RPMI8226 (cell line): ENCODE measurements at regions not wholly inside any gene's neighbourhood (a gene's known extent, or its start where the extent isn't known, plus 50 kb on each side); places are given as distances from the start of the nearest gene placed in this dataset.
"Not testable (repeated sequence)": the region's sequence is repeated elsewhere in the genome, so short reads cannot be mapped to it uniquely, and the experiment has no call there.

ENCODE experiments used
- DNase-seq: peaks from one replicate; pipeline ENCODE4 v3.0.0-alpha.2; 2015

- DNase-seq = no peak
Observed at GRCh38 chr2:12613137-12613835, 103.5 kb upstream of the TRIB2 start.

- DNase-seq = no peak
Observed at GRCh38 chr2:12615509-12615908, 101.2 kb upstream of the TRIB2 start.

DNA sequence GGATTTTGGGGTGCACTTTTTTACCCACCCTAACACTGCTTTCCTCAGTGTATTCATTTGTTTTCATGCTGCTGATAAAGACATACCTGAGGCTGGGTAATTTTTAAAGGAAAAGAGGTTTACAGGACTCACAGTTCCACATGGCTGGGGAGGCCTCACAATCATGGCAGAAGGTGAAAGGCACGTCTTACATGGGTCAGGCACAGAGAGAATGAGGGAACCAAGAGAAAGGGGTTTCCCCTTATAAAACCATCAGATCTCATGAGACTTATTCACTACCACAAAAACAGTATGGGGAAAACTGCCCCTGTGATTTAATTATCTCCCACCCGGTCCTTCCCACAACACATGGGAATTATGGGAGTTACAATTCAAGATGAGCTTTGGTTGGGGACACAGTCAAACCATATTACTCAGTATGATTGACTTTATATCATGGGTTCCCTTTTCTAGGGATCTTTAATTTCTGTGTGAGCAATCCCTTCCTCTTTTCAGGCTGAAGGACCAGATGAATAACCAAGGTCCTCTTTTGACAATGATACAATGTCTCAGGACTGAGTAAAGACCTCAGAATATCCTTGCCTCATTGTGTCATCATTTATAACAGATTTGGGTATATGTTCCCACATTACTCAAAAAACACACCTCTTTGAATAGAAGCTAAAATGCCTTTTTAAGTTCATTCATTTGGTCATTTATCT, 100.1 kb upstream of the TRIB2 start:
- no peak for DNase-seq

- no peak for DNase-seq
Observed at GRCh38 chr2:12617366-12617765, 99.4 kb upstream of the TRIB2 start.

- DNase-seq = no peak
Observed at GRCh38 chr2:12617853-12618252, 98.9 kb upstream of the TRIB2 start.

DNA sequence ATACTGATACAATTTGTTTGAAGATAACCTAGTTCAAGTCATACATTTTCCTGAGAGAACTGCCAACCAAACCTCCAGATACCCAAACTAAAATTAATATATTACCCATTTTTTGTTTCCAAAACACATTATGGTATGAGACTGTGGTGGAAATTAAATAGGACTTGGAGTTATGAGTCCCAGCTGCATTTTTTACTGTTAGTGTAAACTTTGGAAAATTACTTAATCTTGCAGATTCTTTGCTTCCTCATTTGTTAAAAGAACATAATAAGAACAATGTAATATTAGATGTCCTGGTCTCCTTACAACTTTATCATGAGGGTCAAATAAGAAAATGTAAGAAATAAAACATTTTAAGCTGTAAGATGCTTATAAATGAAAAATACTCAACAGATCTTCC, 98.2 kb upstream of the TRIB2 start:
- DNase-seq = no peak

DNA sequence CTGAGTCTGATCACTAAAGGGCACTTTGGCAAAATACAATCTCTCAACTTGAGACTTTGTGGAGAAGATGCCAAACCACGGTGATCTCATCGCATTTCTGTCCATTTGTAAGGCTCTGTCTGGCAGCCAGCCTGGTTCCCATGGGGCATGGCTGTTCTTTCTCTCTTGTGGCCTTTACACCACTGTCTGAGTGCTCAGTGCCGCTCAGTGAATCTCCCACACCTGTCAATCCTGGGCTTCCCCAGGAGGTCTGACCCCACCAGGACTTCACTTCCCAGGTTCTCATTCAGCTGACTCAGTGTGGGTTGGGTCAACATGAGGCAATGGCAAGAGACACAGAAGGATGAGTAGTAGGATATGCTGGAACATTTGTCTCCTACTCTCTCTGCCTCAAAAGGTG, 96.8 kb upstream of the TRIB2 start:
- DNase-seq = no peak

- no peak for DNase-seq
Observed at GRCh38 chr2:12620759-12621158, 96.0 kb upstream of the TRIB2 start.

DNA sequence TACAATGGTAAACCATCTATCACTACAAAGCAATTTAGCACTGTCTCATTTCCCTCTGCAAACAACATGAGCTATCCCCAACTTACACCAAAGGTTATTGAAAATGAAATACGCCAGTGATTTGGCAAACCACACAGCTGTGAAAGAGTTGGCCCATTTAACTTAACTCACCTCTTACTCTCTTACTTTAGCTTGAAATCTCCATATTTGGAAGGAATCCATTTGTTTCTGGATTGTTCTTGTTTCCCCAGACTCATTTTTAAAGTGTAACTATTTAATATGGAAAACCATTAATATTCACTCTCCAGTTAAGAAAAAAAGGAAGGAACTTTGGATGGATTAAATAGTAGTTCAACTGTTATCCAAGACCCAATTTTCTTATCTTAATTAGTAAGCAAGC, 93.7 kb upstream of the TRIB2 start:
- no peak for DNase-seq

DNA sequence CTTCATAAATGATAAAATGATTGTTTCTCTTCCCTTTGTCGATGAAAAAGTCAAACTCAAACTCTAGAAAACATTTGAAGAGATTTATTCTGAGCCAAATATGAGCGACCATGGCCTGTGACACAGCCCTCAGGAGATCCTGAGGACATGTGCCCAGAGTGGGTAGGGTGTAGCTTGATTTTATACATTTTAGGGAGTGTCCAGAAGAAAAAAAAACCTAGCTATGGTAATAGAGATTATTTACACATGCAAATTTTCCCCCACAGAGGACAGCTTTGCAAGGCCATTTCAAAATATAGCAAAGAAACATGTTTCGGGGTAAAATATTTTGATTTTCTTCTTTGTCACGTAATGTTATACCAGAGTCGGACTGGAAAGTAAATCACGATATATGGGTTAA, 92.4 kb upstream of the TRIB2 start:
- DNase-seq = no peak

DNA sequence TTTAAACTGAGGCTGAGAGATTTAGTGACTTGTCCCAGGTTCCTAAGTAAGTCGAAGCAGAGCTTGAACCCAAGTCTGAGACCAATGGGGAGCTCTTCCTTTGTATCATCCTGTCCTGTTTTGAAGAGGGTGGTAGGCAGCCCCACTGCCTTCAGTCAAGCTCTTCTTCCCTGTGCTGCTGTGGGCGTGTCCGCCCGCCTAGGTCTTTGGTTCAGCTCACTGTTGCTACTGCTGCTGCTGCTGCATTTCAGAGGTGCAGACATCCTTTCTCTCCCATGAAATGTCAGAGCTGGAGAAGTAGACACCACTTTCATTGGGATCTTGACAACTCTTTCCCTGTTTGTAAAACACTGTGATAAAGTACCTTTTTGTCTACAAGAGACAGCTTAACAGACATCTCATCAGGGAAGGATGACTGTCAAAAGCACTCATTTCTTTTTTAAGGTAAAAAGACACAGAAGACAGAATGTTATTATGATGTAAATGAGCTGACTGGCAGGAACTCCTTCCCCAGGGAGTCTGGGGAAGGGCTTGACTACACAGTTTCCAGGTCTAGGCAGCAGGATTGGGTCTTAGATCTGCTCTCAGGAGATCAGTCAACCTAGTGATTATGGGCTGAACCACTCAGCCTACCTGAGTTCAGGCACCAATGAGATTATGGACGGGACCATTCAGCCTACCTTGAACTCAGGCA, 91.7 kb upstream of the TRIB2 start:
- DNase-seq = no peak

- not testable (repeated sequence) for DNase-seq
Observed at GRCh38 chr2:12628541-12628940, 88.2 kb upstream of the TRIB2 start.

DNA sequence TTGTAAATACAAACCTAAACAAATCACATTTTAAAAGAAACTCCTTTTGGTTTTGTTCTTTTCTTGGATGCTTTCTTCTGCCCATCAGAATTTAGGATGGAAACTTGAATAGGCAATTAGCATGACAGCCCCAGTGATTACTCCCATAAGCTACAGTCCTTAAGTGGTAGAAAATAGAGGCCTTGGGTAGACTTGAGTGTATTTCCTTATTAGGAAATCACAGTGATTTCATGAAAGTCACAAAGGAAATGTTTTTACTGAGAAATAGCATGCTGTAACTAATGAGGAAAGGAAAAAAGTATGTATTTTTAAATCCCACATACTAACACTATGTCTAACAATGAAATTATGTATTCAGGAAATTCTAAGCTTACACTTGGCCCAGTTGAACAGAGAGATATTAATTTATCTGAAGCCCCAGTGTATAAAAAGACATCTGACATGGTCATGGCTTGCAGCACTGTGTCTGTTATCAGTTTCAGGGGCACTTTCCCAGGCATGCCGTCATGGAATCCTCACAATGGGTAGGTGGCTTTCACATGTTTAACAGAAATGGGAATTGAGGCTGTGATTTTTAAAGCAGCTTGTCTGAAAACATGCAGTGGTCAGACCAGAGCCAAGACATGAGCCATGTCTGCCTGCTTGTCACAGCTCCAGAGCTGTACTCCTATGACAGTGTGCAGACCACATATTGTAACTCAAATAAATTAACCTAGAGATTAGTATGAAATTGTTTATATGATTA, 79.7 kb upstream of the TRIB2 start:
- DNase-seq = no peak

- no peak for DNase-seq
Observed at GRCh38 chr2:12637754-12638153, 79.0 kb upstream of the TRIB2 start.

GRCh38 chr2:12641441-12641840, 75.3 kb upstream of the TRIB2 start:
- DNase-seq = no peak

DNA sequence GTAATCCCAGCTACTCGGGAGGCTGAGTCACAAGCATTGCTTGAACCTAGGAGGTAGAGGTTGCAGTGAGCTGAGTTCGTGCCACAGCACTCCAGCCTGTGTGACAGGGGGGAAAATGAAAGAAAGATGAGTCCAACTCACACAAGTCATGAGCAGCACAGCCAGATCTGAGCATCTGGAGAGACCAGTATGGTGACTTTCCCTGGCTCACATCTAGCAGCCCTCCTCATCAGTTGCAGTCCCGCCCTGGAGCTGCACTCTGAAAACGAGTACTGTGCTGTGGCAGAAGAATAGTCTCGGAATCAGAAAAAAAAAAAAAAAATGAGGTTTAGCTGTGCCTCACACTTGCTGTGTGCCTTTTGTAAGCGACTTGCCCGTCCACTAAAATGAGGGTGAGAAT, 74.4 kb upstream of the TRIB2 start:
- no peak for DNase-seq

- DNase-seq = no peak
Observed at GRCh38 chr2:12642859-12643258, 73.9 kb upstream of the TRIB2 start.

DNA sequence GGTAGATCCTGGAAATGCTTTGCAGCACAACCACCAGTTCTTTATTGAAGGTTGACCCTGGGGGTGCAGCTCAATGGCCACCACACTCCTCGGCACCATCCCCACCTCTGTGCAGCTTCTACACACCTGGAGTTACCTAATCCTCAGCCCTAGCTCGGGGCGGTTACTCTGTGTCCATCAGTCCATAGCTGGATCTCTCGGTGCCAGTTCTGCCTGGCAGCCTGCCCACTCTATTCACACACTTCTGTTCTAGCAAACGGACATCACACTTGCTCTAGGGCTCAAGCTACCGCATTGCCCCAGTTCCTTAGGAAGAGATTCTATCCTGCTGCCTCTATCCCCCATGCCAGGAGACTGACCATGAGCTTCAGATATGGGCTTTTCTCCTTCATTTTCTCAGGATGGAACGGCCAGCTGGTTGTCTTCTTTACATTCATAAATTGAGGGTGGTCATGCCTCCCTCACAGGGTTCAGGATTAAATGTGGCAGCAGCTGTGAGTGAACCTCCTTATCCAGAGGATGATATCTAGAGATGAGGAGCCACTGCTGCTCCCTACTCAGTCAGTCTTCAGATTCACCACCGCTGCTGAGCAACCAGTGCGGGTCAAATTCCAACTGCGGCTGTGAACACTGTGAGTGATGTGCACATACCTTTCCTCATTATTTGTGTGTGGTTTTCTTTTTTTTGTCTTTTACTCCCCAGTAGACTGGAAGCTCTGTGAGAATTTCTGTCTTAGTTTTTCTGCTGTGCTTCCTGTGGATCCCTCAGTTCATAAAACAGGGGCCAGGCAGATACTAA, 66.9 kb upstream of the TRIB2 start:
- DNase-seq = no peak

DNA sequence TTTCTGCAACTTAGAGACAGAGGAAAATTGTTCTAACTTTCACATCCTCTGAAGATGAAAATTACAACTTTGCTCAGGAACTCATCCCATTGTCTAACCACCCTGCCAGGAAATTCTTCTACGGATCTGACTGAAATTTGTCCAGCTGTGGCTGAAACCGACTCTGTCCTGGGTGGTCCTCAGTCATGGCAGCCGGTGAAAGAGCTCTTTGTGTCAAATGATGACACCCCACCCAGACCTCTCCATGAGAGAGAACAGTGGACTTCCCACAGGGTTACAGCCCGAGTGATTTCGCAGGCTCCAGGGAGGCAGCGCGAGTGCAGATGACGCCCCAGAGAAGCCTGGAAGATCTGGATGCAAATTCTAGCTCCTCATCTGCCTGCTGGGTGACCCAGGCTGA, 65.1 kb upstream of the TRIB2 start:
- DNase-seq = no peak

GRCh38 chr2:12652723-12653122, 64.0 kb upstream of the TRIB2 start:
- no peak for DNase-seq

GRCh38 chr2:12657560-12657959, 59.2 kb upstream of the TRIB2 start:
- no peak for DNase-seq

- DNase-seq = no peak
Observed at GRCh38 chr2:12658310-12658945, 58.3 kb upstream of the TRIB2 start.
